Skeletal muscle satellite cell (primary cell): ENCODE measurements at regions not wholly inside any gene's neighbourhood (a gene's known extent, or its start where the extent isn't known, plus 50 kb on each side); places are given as distances from the start of the nearest gene placed in this dataset.

Experiments
- H3K27me3 ChIP-seq: 2 replicates; pipeline ENCODE4 v1.7.0; 2013; ENCODE audit warnings: low read length; ENCODE audit not compliant: control insufficient read depth, insufficient read depth
- H3K36me3 ChIP-seq: 2 replicates; pipeline ENCODE4 v1.7.0; 2013; ENCODE audit warnings: mild to moderate bottlenecking, control low read depth, low read length; ENCODE audit not compliant: insufficient read depth
- H3K4me1 ChIP-seq: 2 replicates; pipeline ENCODE4 v1.7.0; 2013; ENCODE audit warnings: low read length; ENCODE audit not compliant: control insufficient read depth, insufficient read depth
- H3K4me2 ChIP-seq: 2 replicates; pipeline ENCODE4 v1.7.0; 2013; ENCODE audit warnings: mild to moderate bottlenecking, low read length
- H3K4me3 ChIP-seq: 2 replicates; pipeline ENCODE4 v1.7.0; 2013; ENCODE audit warnings: low read length
- H3K9ac ChIP-seq: 2 replicates; pipeline ENCODE4 v1.7.0; 2013; ENCODE audit warnings: mild to moderate bottlenecking, low read depth, low read length, moderate library complexity
- H3K9me3 ChIP-seq: replicated peaks from 2 replicates; pipeline ENCODE4 v1.7.0; 2013; ENCODE audit warnings: mild to moderate bottlenecking, control low read depth, low read length

DNA sequence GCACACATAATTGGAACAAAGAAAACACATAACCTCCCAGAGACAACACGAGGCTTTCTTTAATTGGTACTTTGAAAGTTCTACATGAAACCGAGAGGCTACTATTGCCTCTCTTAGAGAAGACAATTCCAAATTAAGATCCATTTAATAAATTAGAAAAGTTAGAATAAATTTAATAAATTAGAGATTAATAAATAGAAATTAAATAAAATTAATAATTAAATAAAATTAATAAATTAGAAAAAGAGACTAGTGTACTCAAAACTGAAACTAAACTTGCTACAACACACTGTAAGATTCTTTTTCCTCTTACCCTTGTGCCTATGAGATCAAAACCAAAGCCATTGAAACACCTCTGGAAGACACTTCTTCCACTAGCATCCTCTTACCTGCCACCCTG, 199.0 kb downstream of the URB2 start:
- Histone ChIP-seq H3K4me1 (no peaks in the 10 kb centered on the region), H3K4me2 (no peak overlapping the region), H3K4me3 (no peak overlapping the region), H3K9me3 (no peaks in the 10 kb centered on the region), H3K9ac (no peak overlapping the region), H3K27me3 (no peaks in the 10 kb centered on the region), H3K36me3 (no peaks in the 10 kb centered on the region)

DNA sequence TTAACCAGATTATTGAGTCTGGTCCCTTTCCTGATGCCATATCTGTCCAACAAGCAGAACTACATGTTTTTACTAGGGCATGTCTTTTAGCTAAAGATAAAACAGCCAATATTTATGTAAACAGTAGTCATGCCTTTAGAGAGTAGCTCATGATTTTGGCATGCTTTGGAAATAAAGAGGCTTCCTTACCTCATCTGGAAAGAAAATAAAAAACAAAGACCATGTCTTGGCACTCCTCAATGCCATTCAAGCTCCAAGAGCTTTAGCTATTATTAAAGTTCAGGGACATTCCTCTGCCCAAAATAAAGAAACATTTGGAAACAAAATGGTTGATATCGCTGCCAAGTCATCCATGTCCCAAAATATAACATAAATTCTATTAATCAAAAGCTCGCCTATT, 202.4 kb downstream of the URB2 start:
- H3K9ac ChIP-seq = no peak overlapping the region
- H3K4me3 ChIP-seq = no peak overlapping the region
- no peaks in the 10 kb centered on the region for H3K36me3 ChIP-seq
- no peak overlapping the region for H3K4me2 ChIP-seq
- H3K4me1 ChIP-seq = no peaks in the 10 kb centered on the region
- H3K27me3 ChIP-seq = no peaks in the 10 kb centered on the region
- no peaks in the 10 kb centered on the region for H3K9me3 ChIP-seq

DNA sequence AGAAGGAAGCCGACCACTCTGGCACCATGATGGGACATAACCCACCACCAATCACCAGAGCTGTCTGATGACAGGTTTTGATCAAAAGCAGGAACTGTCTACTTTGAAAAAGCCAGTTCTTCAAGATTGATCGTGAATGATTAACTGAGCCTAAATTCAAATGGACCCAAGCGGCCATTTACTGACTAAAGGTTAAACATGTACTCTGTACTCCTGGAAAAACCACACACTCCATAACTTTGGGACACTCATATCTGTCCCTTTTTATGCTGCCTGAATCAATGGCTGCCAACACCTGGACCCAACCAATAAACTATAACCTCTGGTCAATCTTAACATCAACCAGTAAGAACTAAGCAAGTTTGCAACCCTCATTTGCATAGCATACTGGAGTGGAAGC, 206.6 kb downstream of the URB2 start:
- Histone ChIP-seq H3K9me3 (no peaks in the 10 kb centered on the region), H3K27me3 (peaks cover 2% of the 10 kb centered on the region), H3K4me3 (no peak overlapping the region)

DNA sequence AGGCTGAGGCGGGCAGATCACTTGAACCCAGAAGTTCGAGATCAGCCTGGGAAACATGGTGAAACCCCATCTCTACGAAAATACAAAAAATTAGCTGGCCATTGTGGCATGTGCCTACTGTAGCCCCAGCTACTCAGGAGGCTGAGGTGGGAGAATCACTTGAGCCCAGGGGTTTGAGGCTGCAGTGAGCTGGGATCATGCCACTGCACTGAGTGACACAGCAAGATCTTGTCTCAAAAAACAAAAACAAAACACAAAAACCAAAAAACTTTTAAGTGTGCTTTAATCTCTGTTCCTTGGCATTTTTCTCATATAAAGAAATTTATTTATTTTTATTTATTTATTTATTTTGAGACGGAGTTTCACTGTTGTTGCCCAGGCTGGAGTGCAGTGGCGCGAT, 208.2 kb downstream of the URB2 start:
- Histone ChIP-seq H3K4me1 (no peaks in the 10 kb centered on the region), H3K27me3 (peaks cover 2% of the 10 kb centered on the region), H3K4me2 (no peak overlapping the region), H3K9me3 (no peaks in the 10 kb centered on the region), H3K4me3 (no peak overlapping the region), H3K9ac (no peak overlapping the region), H3K36me3 (no peaks in the 10 kb centered on the region)

More for the DNA sequence above, 206.6 kb downstream of the URB2 start:
- Histone ChIP-seq H3K36me3 (no peaks in the 10 kb centered on the region), H3K4me2 (no peak overlapping the region), H3K9ac (no peak overlapping the region), H3K4me1 (no peaks in the 10 kb centered on the region)

DNA sequence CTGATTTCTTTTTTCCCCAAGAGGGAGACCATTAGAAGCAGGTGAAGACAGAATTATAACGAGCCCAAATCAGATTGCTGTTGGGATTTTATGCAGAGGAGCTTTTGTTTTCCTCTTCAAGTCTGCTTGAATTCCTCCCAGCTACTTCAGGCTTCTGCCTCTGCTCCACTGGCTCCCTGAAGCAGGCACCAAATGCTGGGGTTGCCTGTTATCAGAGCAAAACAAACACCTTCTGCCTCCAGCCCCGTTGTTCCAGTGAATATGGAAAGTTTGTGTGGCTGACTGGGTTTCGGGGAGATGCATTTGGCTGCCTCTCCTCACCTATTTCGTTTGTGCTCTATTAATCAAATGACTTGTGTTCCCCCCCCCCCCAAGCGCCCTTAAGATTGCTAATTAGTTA, 209.2 kb downstream of the URB2 start:
- H3K36me3 ChIP-seq = no peaks in the 10 kb centered on the region
- H3K9me3 ChIP-seq = no peaks in the 10 kb centered on the region
- no peak overlapping the region for H3K4me3 ChIP-seq
- no peak overlapping the region for H3K4me2 ChIP-seq
- no peaks in the 10 kb centered on the region for H3K4me1 ChIP-seq
- H3K9ac ChIP-seq = no peak overlapping the region
- H3K27me3 ChIP-seq = peaks cover 2% of the 10 kb centered on the region

DNA sequence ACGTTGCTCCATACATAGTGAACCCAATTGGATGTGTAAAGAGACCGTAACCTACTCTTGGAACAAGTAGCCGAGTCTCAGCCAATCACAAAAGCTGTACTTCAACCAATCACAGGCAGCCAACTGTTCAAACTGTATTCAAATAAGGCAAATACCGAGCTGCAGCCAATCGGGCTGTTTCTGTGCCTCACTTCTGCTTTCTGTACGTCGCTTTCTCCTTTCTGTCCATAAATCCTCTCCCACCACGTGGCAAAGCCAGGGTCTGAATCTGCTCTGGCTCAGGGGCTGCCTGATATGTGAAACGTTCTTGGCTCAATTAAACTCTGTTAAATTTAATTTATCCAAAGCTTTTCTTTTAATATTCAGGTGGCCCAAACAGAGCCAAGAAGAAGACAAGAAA, 210.3 kb downstream of the URB2 start:
- H3K4me1 ChIP-seq = no peaks in the 10 kb centered on the region
- no peak overlapping the region for H3K9ac ChIP-seq
- H3K4me2 ChIP-seq = no peak overlapping the region
- H3K36me3 ChIP-seq = no peaks in the 10 kb centered on the region
- no peaks in the 10 kb centered on the region for H3K9me3 ChIP-seq
- no peak overlapping the region for H3K4me3 ChIP-seq
- H3K27me3 ChIP-seq = peaks cover 2% of the 10 kb centered on the region

DNA sequence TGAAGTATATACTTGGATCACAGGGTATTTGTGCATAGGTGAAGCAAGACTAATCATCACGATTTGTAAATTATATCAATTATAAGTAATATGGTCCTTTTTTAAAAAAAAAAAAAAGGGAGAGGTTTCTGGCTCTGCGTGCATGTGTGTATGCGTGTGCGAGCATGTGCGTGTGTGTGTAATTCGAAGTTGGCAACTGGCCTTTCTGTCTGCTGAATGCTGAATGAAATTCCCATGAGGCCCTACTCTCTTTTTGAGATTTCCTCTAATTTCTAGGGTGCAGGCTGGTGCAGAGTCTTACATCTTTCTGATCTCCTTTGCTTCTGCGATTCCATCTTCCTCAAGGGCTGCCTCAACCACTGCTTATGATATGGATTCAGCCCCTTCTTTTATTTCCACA, 212.2 kb downstream of the URB2 start:
- Histone ChIP-seq H3K4me3 (no peak overlapping the region), H3K4me1 (peaks cover 6% of the 10 kb centered on the region), H3K27me3 (peaks cover 2% of the 10 kb centered on the region), H3K9ac (no peak overlapping the region), H3K9me3 (no peaks in the 10 kb centered on the region), H3K36me3 (no peaks in the 10 kb centered on the region), H3K4me2 (no peak overlapping the region)

DNA sequence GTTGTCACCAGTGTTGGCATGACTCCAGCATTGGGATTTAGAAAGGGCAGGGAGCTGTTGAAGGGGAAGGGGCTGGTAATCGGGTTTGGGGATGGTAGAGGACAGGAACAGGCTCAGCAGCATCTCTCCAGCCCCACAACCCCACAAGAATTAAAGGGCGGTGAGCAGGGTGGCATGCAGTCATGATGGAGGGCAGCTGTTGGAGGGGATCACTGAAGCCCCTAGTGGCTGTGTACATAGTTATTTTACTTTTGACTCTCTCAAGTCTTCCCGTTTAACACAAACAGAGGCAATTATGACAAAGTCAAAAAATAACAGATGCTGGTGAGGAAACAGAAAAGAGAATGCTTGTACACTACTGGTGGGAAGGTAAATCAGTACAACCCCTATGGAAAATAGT, 213.8 kb downstream of the URB2 start:
- H3K4me2 ChIP-seq = no peak overlapping the region

DNA sequence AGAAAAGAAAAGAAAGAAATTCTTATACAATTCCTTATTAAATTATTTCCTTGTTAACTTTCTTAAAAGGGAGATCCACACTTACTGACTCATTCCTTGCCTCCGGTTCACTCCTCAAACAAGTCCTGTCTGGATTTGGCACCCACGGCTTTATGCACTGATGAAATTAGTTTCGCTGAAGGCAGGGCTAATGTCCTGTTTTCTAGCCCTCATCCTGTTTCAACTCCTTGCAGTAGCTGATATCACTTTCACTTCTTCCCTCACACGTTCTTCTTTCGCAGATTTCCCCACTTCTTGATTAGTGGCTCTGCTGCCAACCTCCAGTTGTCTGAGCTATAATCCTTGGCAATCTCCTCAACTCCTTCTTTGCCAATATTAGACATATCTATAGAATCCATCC, 215.2 kb downstream of the URB2 start:
- Histone ChIP-seq H3K4me2 (no peak overlapping the region), H3K9ac (no peak overlapping the region), H3K9me3 (no peaks in the 10 kb centered on the region), H3K4me1 (peaks cover 25% of the 10 kb centered on the region), H3K4me3 (no peak overlapping the region), H3K36me3 (no peaks in the 10 kb centered on the region), H3K27me3 (no peaks in the 10 kb centered on the region)

More for the DNA sequence above, 213.8 kb downstream of the URB2 start:
- H3K9ac ChIP-seq = no peak overlapping the region
- H3K36me3 ChIP-seq = no peaks in the 10 kb centered on the region
- H3K27me3 ChIP-seq = peaks cover 2% of the 10 kb centered on the region
- H3K9me3 ChIP-seq = no peaks in the 10 kb centered on the region
- peaks cover 22% of the 10 kb centered on the region for H3K4me1 ChIP-seq
- H3K4me3 ChIP-seq = no peak overlapping the region

DNA sequence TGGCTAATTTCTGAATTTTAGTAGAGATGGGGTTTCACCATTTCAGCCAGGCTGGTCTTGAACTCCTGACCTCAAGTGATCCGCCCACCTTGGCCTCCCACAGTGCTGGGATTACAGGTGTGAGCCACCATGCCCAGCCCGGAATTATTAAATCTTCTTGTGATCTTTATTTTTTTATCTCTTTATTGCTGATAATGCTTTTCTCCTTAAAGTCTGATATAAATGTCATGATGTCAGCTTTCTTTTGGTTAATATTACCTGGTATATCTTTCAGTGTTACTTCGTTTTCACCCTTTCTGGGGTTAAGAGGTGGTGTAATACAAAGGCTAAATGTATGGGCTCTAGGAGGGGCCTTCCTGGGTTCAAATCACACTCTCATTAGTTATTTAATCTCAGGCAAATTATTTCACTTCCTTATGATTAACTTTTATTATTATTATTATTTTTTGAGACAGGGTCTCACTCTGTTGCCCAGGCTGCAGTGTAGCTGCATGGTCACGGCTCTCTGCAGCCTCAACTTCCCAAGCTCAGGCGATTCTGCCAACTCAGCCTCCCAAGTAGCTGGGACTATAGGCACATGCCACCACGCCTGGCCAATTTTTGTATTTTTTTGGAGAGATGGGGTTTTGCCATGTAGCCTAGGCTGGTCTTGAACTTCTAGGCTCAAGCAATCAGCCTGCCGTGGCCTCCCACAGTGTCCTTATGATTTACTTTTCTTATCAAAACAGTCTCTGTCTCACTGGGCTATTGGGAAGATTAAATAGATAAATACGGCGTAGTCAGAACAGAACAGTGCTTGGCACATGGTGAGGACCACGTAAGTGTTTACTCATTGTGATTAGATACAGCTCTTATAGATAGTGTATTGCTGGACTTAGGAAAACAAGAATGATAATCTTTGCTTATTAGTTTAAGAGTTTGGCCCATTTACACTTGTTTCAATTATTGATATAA, 216.5 kb downstream of the URB2 start:
- H3K36me3 ChIP-seq = no peaks in the 10 kb centered on the region
- H3K9me3 ChIP-seq = no peaks in the 10 kb centered on the region
- no peak overlapping the region for H3K4me2 ChIP-seq
- H3K4me3 ChIP-seq = no peak overlapping the region
- no peaks in the 10 kb centered on the region for H3K27me3 ChIP-seq
- peaks cover 25% of the 10 kb centered on the region for H3K4me1 ChIP-seq
- H3K9ac ChIP-seq = no peak overlapping the region

DNA sequence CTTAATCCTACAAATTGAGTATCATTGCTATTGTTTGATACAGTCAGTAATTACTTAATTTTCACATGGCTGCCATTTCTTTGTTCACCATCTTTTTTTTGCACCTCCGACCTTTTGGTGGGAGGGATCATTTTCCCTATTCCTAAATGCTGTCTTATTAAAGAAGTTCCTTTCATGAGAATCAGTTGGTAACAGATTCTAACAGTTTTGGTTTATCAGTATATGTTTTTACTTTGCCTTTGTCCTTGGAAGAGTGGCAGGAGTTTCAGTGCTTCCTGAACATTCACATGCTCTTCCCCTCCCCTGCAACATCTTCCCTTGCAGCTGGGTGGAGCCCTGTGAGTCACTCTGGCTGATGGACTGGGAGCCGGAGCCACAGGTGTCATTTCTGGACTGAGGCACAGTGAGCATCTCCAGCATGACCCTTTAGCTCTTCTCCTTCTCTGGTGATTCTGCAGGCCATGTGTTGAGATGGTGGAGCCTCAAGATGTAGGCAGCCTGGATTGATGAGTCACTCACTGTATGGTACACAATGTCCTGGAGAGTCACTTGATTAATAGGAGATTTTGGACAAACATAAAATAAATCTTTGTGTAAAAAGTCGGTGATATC, 217.7 kb downstream of the URB2 start:
- H3K36me3 ChIP-seq = no peaks in the 10 kb centered on the region
- H3K9ac ChIP-seq = peak overlapping the region; percentile 14
- peaks cover 25% of the 10 kb centered on the region for H3K4me1 ChIP-seq
- H3K4me3 ChIP-seq = peak overlapping the region; percentile 0
- no peaks in the 10 kb centered on the region for H3K9me3 ChIP-seq
- H3K4me2 ChIP-seq = peak overlapping the region; percentile 58
- H3K27me3 ChIP-seq = no peaks in the 10 kb centered on the region

DNA sequence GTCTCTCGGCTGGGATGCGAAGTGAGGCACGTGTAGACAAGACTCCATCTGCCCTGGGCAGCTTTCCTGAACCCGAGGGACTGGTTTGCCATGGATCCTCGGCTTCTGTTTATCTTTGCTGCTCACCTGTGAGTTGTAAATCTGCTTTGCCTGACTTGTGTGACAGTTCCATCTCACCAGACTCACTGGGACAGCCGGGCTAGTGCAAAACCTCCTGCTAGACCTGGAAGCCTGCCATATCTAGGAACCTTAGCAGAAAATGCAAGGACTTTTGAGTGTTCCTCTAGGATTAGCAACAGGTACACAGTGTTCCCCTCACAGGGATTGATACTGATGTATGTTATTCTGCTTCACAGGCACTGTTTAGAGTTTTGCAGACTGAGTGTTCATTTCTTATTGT, 218.6 kb downstream of the URB2 start:
- Histone ChIP-seq H3K4me1 (peaks cover 25% of the 10 kb centered on the region), H3K4me2 (peak overlapping the region; percentile 58), H3K27me3 (no peaks in the 10 kb centered on the region), H3K9me3 (no peaks in the 10 kb centered on the region), H3K9ac (peak overlapping the region; percentile 13), H3K4me3 (peak overlapping the region; percentile 4), H3K36me3 (no peaks in the 10 kb centered on the region)
